ENCODE measurements at regions not wholly inside any gene's neighbourhood (a gene's known extent, or its start where the extent isn't known, plus 50 kb on each side); places are given as distances from the start of the nearest gene placed in this dataset.
"Not testable (repeated sequence)": the region's sequence is repeated elsewhere in the genome, so short reads cannot be mapped to it uniquely, and the experiment has no call there.

DNA sequence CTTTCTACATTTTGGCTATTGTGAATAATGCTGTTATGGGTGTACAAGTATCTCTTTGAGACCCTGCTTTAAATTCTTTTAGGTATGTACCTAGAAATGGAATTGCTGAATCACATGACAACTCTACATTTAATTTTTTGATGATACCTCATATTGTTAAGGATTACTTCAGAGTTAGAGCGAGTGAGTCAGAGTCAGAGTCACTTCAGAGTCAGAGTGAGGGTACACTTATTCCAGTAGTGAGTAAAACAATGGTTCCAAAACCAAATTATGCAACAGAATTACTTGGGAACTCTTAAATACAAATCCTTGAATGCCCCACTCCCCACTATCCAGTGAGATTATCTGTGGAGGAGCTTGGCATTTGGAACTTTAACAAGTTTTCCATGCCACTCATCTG lies 50.3 kb upstream of the SNRK start:
- no peaks in the 10 kb centered on the region for H3K27me3 ChIP-seq (ENCODE audit: control insufficient read depth in 1 of 2, insufficient read depth in 2 of 2, low read length in 2 of 2)
- peaks cover 3% of the 10 kb centered on the region for H3K4me1 ChIP-seq (ENCODE audit: insufficient read depth, low read length)
- intact Hi-C loops (cut with DNase I, micrococcal nuclease): loop anchor here in 1 of 2 experiments (5.0 kb wide), 1 partner anchor 41 kb away; no protein-coding TSS in a partner anchor
- DNase-seq: no peak
- H3K27ac ChIP-seq (ENCODE audit: low read depth in 1 of 2, low read length in 2 of 2): no peak overlapping the region
- Mint-ChIP-seq H3K27me3 (no peaks in the 10 kb centered on the region), H3K4me3 (no peak overlapping the region), H3K27ac (no peak overlapping the region), H3K9me3 (no peaks in the 10 kb centered on the region), H3K36me3 (ENCODE audit: low read depth) (no peaks in the 10 kb centered on the region), H3K4me1 (ENCODE audit: low read depth) (peaks cover 32% of the 10 kb centered on the region)
- POLR2A ChIA-PET: no interaction called here
- H3K4me3 ChIP-seq (ENCODE audit: low read length): no peak overlapping the region
- no peaks in the 10 kb centered on the region for H3K9me3 ChIP-seq (ENCODE audit: control insufficient read depth in 1 of 2, insufficient read depth in 1 of 2, low read length in 2 of 2)
- TF ChIP-seq CTCF (IDR thresholded peaks at IDR 0.05): no peak
- CTCF ChIA-PET: no interaction called here
- no peak for ATAC-seq (ENCODE audit: poor library complexity)
- H3K36me3 ChIP-seq (ENCODE audit: insufficient read depth, low read length): no peaks in the 10 kb centered on the region

DNA sequence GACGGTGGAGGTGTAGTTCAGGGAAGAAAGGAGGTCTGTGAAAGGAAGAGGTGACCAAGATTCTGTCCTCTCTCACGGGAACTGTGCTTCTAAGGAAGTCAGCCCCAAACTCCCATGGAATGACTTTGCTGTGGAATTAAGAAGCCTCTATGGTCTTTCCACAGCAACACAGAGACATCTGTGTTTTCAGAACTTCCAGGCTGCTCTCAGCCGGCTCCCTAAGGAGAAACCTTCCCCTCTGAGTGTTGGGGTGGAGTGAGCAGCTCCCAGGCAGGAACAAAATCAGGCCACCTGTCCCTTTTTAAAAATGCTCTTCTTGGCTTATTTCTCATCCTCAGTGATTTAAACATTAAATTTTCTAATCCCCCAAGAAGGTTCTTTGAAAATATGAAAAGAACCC lies 53.3 kb upstream of the SNRK start:
- TF ChIP-seq CTCF (IDR thresholded peaks at IDR 0.05): no peak
- DNase-seq (no peak), ATAC-seq (ENCODE audit: poor library complexity) (no peak)
- no peak overlapping the region for H3K27ac Mint-ChIP-seq
- H3K4me3 ChIP-seq (ENCODE audit: low read length): no peak overlapping the region
- ChIA-PET POLR2A (interaction anchor here (1.2 kb wide), 1 partner anchor 38 kb away, joined by 3 read pairs; no protein-coding TSS in a partner anchor), CTCF (no interaction called here)
- H3K27ac ChIP-seq (ENCODE audit: low read depth in 1 of 2, low read length in 2 of 2): no peak overlapping the region
- peaks cover 17% of the 10 kb centered on the region for H3K4me1 Mint-ChIP-seq (ENCODE audit: low read depth)
- intact Hi-C loops (cut with DNase I, micrococcal nuclease): no loop called here
- H3K9me3 ChIP-seq (ENCODE audit: control insufficient read depth in 1 of 2, insufficient read depth in 1 of 2, low read length in 2 of 2): no peaks in the 10 kb centered on the region
- no peaks in the 10 kb centered on the region for H3K27me3 ChIP-seq (ENCODE audit: control insufficient read depth in 1 of 2, insufficient read depth in 2 of 2, low read length in 2 of 2)
- H3K9me3 Mint-ChIP-seq: peaks cover under 1% of the 10 kb centered on the region
- H3K4me3 Mint-ChIP-seq: no peak overlapping the region
- peaks cover 3% of the 10 kb centered on the region for H3K36me3 Mint-ChIP-seq (ENCODE audit: low read depth)
- no peaks in the 10 kb centered on the region for H3K36me3 ChIP-seq (ENCODE audit: insufficient read depth, low read length)
- no peaks in the 10 kb centered on the region for H3K4me1 ChIP-seq (ENCODE audit: insufficient read depth, low read length)
- no peaks in the 10 kb centered on the region for H3K27me3 Mint-ChIP-seq

- H3K27me3 ChIP-seq (ENCODE audit: control insufficient read depth in 1 of 2, insufficient read depth in 2 of 2, low read length in 2 of 2): no peaks in the 10 kb centered on the region
- ChIA-PET POLR2A (interaction anchor here (1.3 to 2.2 kb wide), 2 partner anchors 54 to 56 kb away, joined by 3 to 7 read pairs; partner anchors contain the start of gene SNRK), CTCF (no interaction called here)
- Mint-ChIP-seq H3K36me3 (ENCODE audit: low read depth) (peaks cover 15% of the 10 kb centered on the region), H3K4me3 (no peak overlapping the region), H3K4me1 (ENCODE audit: low read depth) (peaks cover 10% of the 10 kb centered on the region), H3K9me3 (peaks cover 8% of the 10 kb centered on the region), H3K27me3 (no peaks in the 10 kb centered on the region), H3K27ac (no peak overlapping the region)
- no peaks in the 10 kb centered on the region for H3K36me3 ChIP-seq (ENCODE audit: insufficient read depth, low read length)
- no peak for TF ChIP-seq CTCF (IDR thresholded peaks at IDR 0.05)
- no peak overlapping the region for H3K4me3 ChIP-seq (ENCODE audit: low read length)
- H3K9me3 ChIP-seq (ENCODE audit: control insufficient read depth in 1 of 2, insufficient read depth in 1 of 2, low read length in 2 of 2): peaks cover 0 to 11% of the 10 kb centered on the region in 2 experiments
- DNase-seq (no peak), ATAC-seq (ENCODE audit: poor library complexity) (no peak)
- intact Hi-C loops (cut with DNase I, micrococcal nuclease): no loop called here
- H3K4me1 ChIP-seq (ENCODE audit: insufficient read depth, low read length): no peaks in the 10 kb centered on the region
- H3K27ac ChIP-seq (ENCODE audit: low read depth in 1 of 2, low read length in 2 of 2): no peak overlapping the region
These were observed 54.9 kb upstream of the SNRK start for GRCh38 chr3:43231276-43232000.

DNA sequence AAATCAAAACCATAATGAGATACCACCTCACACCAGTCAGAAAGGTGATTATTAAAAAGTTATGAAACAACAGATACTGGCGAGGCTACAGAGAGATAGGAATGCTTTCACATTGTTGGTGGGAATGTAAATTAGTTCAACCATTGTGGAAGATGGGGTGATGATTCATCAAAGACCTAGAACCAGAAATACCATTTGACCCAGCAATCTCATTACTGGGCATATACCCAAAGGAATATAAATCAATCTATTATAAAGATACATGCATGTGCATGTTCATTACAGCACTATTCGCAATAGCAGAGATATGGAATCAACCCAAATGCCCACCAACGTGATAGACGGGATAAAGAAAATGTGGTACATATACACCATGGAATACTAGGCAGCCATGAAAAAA lies 56.5 kb upstream of the SNRK start:
- DNase-seq; H3K4me3 ChIP-seq (ENCODE audit: low read length); H3K27ac ChIP-seq (ENCODE audit: low read depth in 1 of 2, low read length in 2 of 2); CTCF ChIA-PET; H3K27me3 ChIP-seq (ENCODE audit: control insufficient read depth in 1 of 2, insufficient read depth in 2 of 2, low read length in 2 of 2); H3K36me3 ChIP-seq (ENCODE audit: insufficient read depth, low read length); H3K27ac Mint-ChIP-seq; H3K4me1 ChIP-seq (ENCODE audit: insufficient read depth, low read length); H3K4me1 Mint-ChIP-seq (ENCODE audit: low read depth); H3K4me3 Mint-ChIP-seq; H3K27me3 Mint-ChIP-seq; intact Hi-C loops (cut with DNase I, micrococcal nuclease); ATAC-seq (ENCODE audit: poor library complexity); H3K9me3 Mint-ChIP-seq: not testable (repeated sequence)
- H3K36me3 Mint-ChIP-seq (ENCODE audit: low read depth): peaks cover 15% of the 10 kb centered on the region
- POLR2A ChIA-PET: interaction anchor here (0.6 to 2.2 kb wide), 2 partner anchors 56 to 116 kb away, joined by 3 to 7 read pairs; partner anchors contain the start of gene SNRK
- peaks cover 0 to 11% of the 10 kb centered on the region in 2 experiments for H3K9me3 ChIP-seq (ENCODE audit: control insufficient read depth in 1 of 2, insufficient read depth in 1 of 2, low read length in 2 of 2)

DNA sequence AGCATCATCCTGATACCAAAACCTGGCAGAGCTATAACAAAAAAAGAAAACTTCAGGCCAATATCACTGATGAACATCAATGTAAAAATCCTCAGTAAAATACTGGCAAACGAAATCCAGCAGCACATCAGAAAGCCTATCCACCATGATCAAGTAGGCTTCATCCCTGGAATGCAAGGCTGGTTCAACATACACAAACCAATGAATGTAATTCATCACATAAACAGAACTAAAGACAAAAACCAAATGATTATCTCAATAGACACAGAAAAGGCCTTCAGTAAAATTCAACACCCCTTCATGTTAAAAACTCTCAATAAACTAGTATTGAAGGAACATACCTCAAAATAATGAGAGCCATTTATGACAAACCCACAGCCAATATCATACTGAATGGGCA lies 58.7 kb upstream of the SNRK start:
- H3K36me3 ChIP-seq (ENCODE audit: insufficient read depth, low read length); H3K27me3 ChIP-seq (ENCODE audit: control insufficient read depth in 1 of 2, insufficient read depth in 2 of 2, low read length in 2 of 2); H3K4me3 ChIP-seq (ENCODE audit: low read length); CTCF ChIA-PET; intact Hi-C loops (cut with DNase I, micrococcal nuclease); POLR2A ChIA-PET; H3K9me3 Mint-ChIP-seq; DNase-seq; ATAC-seq (ENCODE audit: poor library complexity); H3K27me3 Mint-ChIP-seq; H3K27ac Mint-ChIP-seq; H3K27ac ChIP-seq (ENCODE audit: low read depth in 1 of 2, low read length in 2 of 2): not testable (repeated sequence)
- Mint-ChIP-seq H3K4me1 (ENCODE audit: low read depth) (peaks cover 26% of the 10 kb centered on the region), H3K36me3 (ENCODE audit: low read depth) (peaks cover 15% of the 10 kb centered on the region), H3K4me3 (peak overlapping the region; percentile 3)
- Histone ChIP-seq H3K9me3 (ENCODE audit: control insufficient read depth in 1 of 2, insufficient read depth in 1 of 2, low read length in 2 of 2) (peaks cover 0 to 11% of the 10 kb centered on the region in 2 experiments), H3K4me1 (ENCODE audit: insufficient read depth, low read length) (peaks cover 11% of the 10 kb centered on the region)

Data from CD4-positive, alpha-beta T cell (primary cell).